ENCODE measurements at regions not wholly inside any gene's neighbourhood (a gene's known extent, or its start where the extent isn't known, plus 50 kb on each side); places are given as distances from the start of the nearest gene placed in this dataset.

- ChIA-PET CTCF (interaction anchor here (0.6 kb wide), 1 partner anchor 562 kb away, joined by 3 read pairs; no protein-coding TSS in a partner anchor), POLR2A (no interaction called here)
- Mint-ChIP-seq H3K9me3 (ENCODE audit: unreplicated experiment) (no peaks in the 10 kb centered on the region), H3K27me3 (ENCODE audit: insufficient read depth, unreplicated experiment) (peaks cover 42% of the 10 kb centered on the region), H3K36me3 (ENCODE audit: insufficient read depth, unreplicated experiment) (no peaks in the 10 kb centered on the region), H3K4me3 (ENCODE audit: unreplicated experiment) (no peak overlapping the region), H3K4me1 (ENCODE audit: insufficient read depth, unreplicated experiment) (no peaks in the 10 kb centered on the region), H3K27ac (ENCODE audit: low read depth, unreplicated experiment) (no peak overlapping the region)
- BruUV-seq (replicated peaks) = no TSS peak
- no peak for DNase-seq (ENCODE audit: unreplicated experiment)
- TF ChIP-seq, protein P1, sequence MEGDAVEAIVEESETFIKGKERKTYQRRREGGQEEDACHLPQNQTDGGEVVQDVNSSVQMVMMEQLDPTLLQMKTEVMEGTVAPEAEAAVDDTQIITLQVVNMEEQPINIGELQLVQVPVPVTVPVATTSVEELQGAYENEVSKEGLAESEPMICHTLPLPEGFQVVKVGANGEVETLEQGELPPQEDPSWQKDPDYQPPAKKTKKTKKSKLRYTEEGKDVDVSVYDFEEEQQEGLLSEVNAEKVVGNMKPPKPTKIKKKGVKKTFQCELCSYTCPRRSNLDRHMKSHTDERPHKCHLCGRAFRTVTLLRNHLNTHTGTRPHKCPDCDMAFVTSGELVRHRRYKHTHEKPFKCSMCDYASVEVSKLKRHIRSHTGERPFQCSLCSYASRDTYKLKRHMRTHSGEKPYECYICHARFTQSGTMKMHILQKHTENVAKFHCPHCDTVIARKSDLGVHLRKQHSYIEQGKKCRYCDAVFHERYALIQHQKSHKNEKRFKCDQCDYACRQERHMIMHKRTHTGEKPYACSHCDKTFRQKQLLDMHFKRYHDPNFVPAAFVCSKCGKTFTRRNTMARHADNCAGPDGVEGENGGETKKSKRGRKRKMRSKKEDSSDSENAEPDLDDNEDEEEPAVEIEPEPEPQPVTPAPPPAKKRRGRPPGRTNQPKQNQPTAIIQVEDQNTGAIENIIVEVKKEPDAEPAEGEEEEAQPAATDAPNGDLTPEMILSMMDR (IDR thresholded peaks at IDR 0.05; ENCODE audit: unreplicated experiment) = no peak
- intact Hi-C loops (cut with micrococcal nuclease) = no loop called here
Measured at GRCh38 chr12:131192951-131193350, 239.2 kb downstream of the ADGRD1 start.

GRCh38 chr12:131194166-131194565 lies 240.5 kb downstream of the ADGRD1 start:
- Mint-ChIP-seq H3K36me3 (ENCODE audit: insufficient read depth, unreplicated experiment) (no peaks in the 10 kb centered on the region), H3K27me3 (ENCODE audit: insufficient read depth, unreplicated experiment) (peaks cover 42% of the 10 kb centered on the region), H3K4me1 (ENCODE audit: insufficient read depth, unreplicated experiment) (no peaks in the 10 kb centered on the region), H3K9me3 (ENCODE audit: unreplicated experiment) (no peaks in the 10 kb centered on the region), H3K4me3 (ENCODE audit: unreplicated experiment) (no peak overlapping the region), H3K27ac (ENCODE audit: low read depth, unreplicated experiment) (no peak overlapping the region)
- BruUV-seq (replicated peaks) = no TSS peak
- POLR2A ChIA-PET = no interaction called here
- no peak for DNase-seq (ENCODE audit: unreplicated experiment)
- CTCF ChIA-PET = interaction anchor here (0.8 kb wide), 1 partner anchor 33 kb away, joined by 4 read pairs; no protein-coding TSS in a partner anchor
- intact Hi-C loops (cut with micrococcal nuclease) = no loop called here
- TF ChIP-seq, protein P1 (IDR thresholded peaks at IDR 0.05; ENCODE audit: unreplicated experiment) = no peak

DNA sequence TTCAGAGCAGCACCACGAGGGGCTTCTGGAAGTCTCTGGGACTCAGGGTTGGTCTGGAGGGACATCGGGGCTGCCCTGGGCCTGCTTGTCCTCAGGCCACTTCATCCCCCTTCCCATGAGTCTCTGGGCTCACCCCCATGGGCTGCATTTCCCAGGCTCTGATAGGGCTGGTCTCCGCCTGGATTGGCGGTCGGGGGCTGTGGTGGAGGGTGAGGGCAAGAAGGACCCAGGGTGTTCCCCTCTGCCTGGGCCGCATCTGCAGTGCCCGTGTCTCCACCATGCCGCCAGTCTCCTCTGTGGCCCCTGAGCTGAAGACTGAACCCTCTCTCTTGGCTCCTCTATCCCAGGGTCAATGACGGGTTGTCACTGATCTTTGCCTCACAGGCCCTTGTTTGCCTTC lies 242.1 kb downstream of the ADGRD1 start:
- no peaks in the 10 kb centered on the region for H3K9me3 Mint-ChIP-seq (ENCODE audit: unreplicated experiment)
- TF ChIP-seq, protein P1 (IDR thresholded peaks at IDR 0.05; ENCODE audit: unreplicated experiment) = no peak
- intact Hi-C loops (cut with micrococcal nuclease) = no loop called here
- H3K36me3 Mint-ChIP-seq (ENCODE audit: insufficient read depth, unreplicated experiment) = no peaks in the 10 kb centered on the region
- DNase-seq (ENCODE audit: unreplicated experiment) = no peak
- H3K4me3 Mint-ChIP-seq (ENCODE audit: unreplicated experiment) = no peak overlapping the region
- ChIA-PET POLR2A (interaction anchor here (0.7 kb wide), 1 partner anchor 9 kb away, joined by 3 read pairs; no protein-coding TSS in a partner anchor), CTCF (no interaction called here)
- H3K27ac Mint-ChIP-seq (ENCODE audit: low read depth, unreplicated experiment) = no peak overlapping the region
- no TSS peak for BruUV-seq (replicated peaks)
- H3K4me1 Mint-ChIP-seq (ENCODE audit: insufficient read depth, unreplicated experiment) = no peaks in the 10 kb centered on the region
- H3K27me3 Mint-ChIP-seq (ENCODE audit: insufficient read depth, unreplicated experiment) = peaks cover 28% of the 10 kb centered on the region

GRCh38 chr12:131196220-131196619 lies 242.5 kb downstream of the ADGRD1 start:
- ChIA-PET POLR2A (interaction anchor here (0.7 kb wide), 1 partner anchor 9 kb away, joined by 3 read pairs; no protein-coding TSS in a partner anchor), CTCF (no interaction called here)
- intact Hi-C loops (cut with micrococcal nuclease) = no loop called here
- Mint-ChIP-seq H3K9me3 (ENCODE audit: unreplicated experiment) (no peaks in the 10 kb centered on the region), H3K27me3 (ENCODE audit: insufficient read depth, unreplicated experiment) (peaks cover 24% of the 10 kb centered on the region), H3K27ac (ENCODE audit: low read depth, unreplicated experiment) (no peak overlapping the region), H3K4me1 (ENCODE audit: insufficient read depth, unreplicated experiment) (no peaks in the 10 kb centered on the region), H3K36me3 (ENCODE audit: insufficient read depth, unreplicated experiment) (no peaks in the 10 kb centered on the region), H3K4me3 (ENCODE audit: unreplicated experiment) (no peak overlapping the region)
- BruUV-seq (replicated peaks) = no TSS peak
- DNase-seq (ENCODE audit: unreplicated experiment) = no peak
- TF ChIP-seq, protein P1 (IDR thresholded peaks at IDR 0.05; ENCODE audit: unreplicated experiment) = no peak

Data from MCF 10A (cell line).